Testis (tissue), 2 donors: ENCODE measurements at regions not wholly inside any gene's neighbourhood (a gene's known extent, or its start where the extent isn't known, plus 50 kb on each side); places are given as distances from the start of the nearest gene placed in this dataset.
"Not testable (repeated sequence)": the region's sequence is repeated elsewhere in the genome, so short reads cannot be mapped to it uniquely, and the experiment has no call there.

Source experiments
- DNase-seq: peaks from one replicate; pipeline ENCODE4 v3.0.0-alpha.2; 2019
- H3K27ac ChIP-seq, 2 donors: fragments of 200-600 bp; sonication (generic); one replicate each; pipeline ENCODE4 v1.5.1; 2019
- H3K27me3 ChIP-seq: fragments of 200-600 bp; sonication (generic); one replicate; pipeline ENCODE4 v1.5.1; 2019
- H3K36me3 ChIP-seq: fragments of 200-600 bp; sonication (generic); one replicate; pipeline ENCODE4 v1.5.1; 2017; ENCODE audit warnings: low read depth; ENCODE audit errors: missing control alignments
- H3K4me1 ChIP-seq: fragments of 200-600 bp; sonication (generic); one replicate; pipeline ENCODE4 v1.5.1; 2019
- H3K4me3 ChIP-seq, 2 donors: fragments of 200-600 bp; sonication (generic); one replicate each; pipeline ENCODE4 v1.5.1; 2017 to 2019
- H3K9me3 ChIP-seq: fragments of 200-600 bp; sonication (generic); one replicate; pipeline ENCODE4 v1.5.1; 2017
- CTCF ChIP-seq, 3 experiments: fragments of 450-650 bp in 2 of 3; fragments of 200-600 bp in 1 of 3; sonication (generic) in 1 of 3; IDR thresholded peaks; one replicate each; pipeline ENCODE4 v1.5.1; 2016 to 2019; ENCODE audit warnings: antibody characterized with exemption in 3 of 3, mild to moderate bottlenecking in 2 of 3, moderate library complexity in 1 of 3
- POLR2A ChIP-seq: fragments of 450-650 bp; IDR thresholded peaks from one replicate; pipeline ENCODE4 v1.6.1; 2017; ENCODE audit warnings: antibody characterized with exemption, mild to moderate bottlenecking, moderate library complexity
- WGBS, 2 donors: methylation state at CpG; one replicate each; pipeline ENCODE4 v1.1.5; 2018; 5-methylcytosine and 5-hydroxymethylcytosine counted together
- intact Hi-C: fragments of 100-400 bp; cut with DNase I; formaldehyde crosslinking; loops from one replicate; pipeline ENCODE4 v1.15.1; 2023; ENCODE audit warnings: low total_unique reads

GRCh38 chr1:114035304-114035700, 56.0 kb downstream of the OLFML3 start:
- no peaks in the 10 kb centered on the region for H3K4me1 ChIP-seq
- no peaks in the 10 kb centered on the region for H3K36me3 ChIP-seq
- H3K9me3 ChIP-seq, result no peaks in the 10 kb centered on the region
- H3K27ac ChIP-seq, result no peak overlapping the region
- intact Hi-C loops, result no loop called here
- no peak for TF ChIP-seq CTCF (IDR thresholded peaks at IDR 0.05)
- no peak overlapping the region for H3K4me3 ChIP-seq
- no peak for DNase-seq
- 94 to 96% methylated on average over 4 of the region's 4 CpGs for WGBS, 2 donors
- no peaks in the 10 kb centered on the region for H3K27me3 ChIP-seq

- H3K4me1 ChIP-seq, H3K27ac ChIP-seq, H3K36me3 ChIP-seq, H3K4me3 ChIP-seq, intact Hi-C loops, H3K27me3 ChIP-seq, DNase-seq, H3K9me3 ChIP-seq: not testable (repeated sequence)
- WGBS, 2 donors, result 89 to 90% methylated on average over 17 of the region's 17 CpGs
Observed at GRCh38 chr1:114036841-114037630, 57.8 kb downstream of the OLFML3 start.

- no peak overlapping the region for H3K27ac ChIP-seq
- no peaks in the 10 kb centered on the region for H3K4me1 ChIP-seq
- H3K27me3 ChIP-seq, result no peaks in the 10 kb centered on the region
- DNase-seq, result no peak
- intact Hi-C loops, result no loop called here
- no peaks in the 10 kb centered on the region for H3K36me3 ChIP-seq
- no peaks in the 10 kb centered on the region for H3K9me3 ChIP-seq
- H3K4me3 ChIP-seq, result no peak overlapping the region
- TF ChIP-seq CTCF (IDR thresholded peaks at IDR 0.05) (no peak), POLR2A (no peak)
- WGBS, 2 donors, result 81 to 94% methylated on average over 2 of the region's 2 CpGs
Observed at GRCh38 chr1:114037631-114037890, 58.3 kb downstream of the OLFML3 start.

GRCh38 chr1:114037962-114038816, 58.9 kb downstream of the OLFML3 start:
- Histone ChIP-seq H3K27me3 (no peaks in the 10 kb centered on the region), H3K27ac (no peak overlapping the region), H3K4me1 (peaks cover 1% of the 10 kb centered on the region), H3K9me3 (no peaks in the 10 kb centered on the region), H3K36me3 (no peaks in the 10 kb centered on the region), H3K4me3 (no peak overlapping the region)
- intact Hi-C loops, result no loop called here
- WGBS, 2 donors, result 84 to 90% methylated on average over 3 of the region's 3 CpGs
- no peak for DNase-seq
- TF ChIP-seq POLR2A (no peak), CTCF (IDR thresholded peaks at IDR 0.05) (no peak)
